ENCODE measurements at regions not wholly inside any gene's neighbourhood (a gene's known extent, or its start where the extent isn't known, plus 50 kb on each side); places are given as distances from the start of the nearest gene placed in this dataset.

- TF ChIP-seq POLR2AphosphoS5 (IDR thresholded peaks at IDR 0.05; ENCODE audit: low read depth, low read length) (no peak), RBFOX2 (IDR thresholded peaks at IDR 0.05; ENCODE audit: low read depth, low read length) (no peak), EZH2 (conservative IDR thresholded peaks at IDR 0.05; ENCODE audit: low read depth, low read length) (no peak), ZFP90 (CRISPR knock-in tag; IDR thresholded peaks at IDR 0.05; ENCODE audit: borderline replicate concordance) (no peak), ZKSCAN1 (IDR thresholded peaks at IDR 0.05; ENCODE audit: low read length) (no peak), ZNF264 (CRISPR knock-in tag; IDR thresholded peaks at IDR 0.05) (no peak), HNRNPH1 (optimal IDR thresholded peaks at IDR 0.05; ENCODE audit: low read depth, low read length) (no peak), PHF8 (CRISPR knock-in tag; IDR thresholded peaks at IDR 0.05) (no peak), ZZZ3 (CRISPR knock-in tag; IDR thresholded peaks at IDR 0.05; ENCODE audit: borderline replicate concordance) (no peak), ATF1 (CRISPR knock-in tag; IDR thresholded peaks at IDR 0.05) (no peak), ZC3H4 (CRISPR knock-in tag; IDR thresholded peaks at IDR 0.05; ENCODE audit: borderline replicate concordance) (no peak), ZBTB10 (CRISPR knock-in tag; IDR thresholded peaks at IDR 0.05; ENCODE audit: borderline replicate concordance) (no peak)
These were observed 370.4 kb upstream of the CDIN1 start for GRCh38 chr15:36208868-36209582.

Measured in HepG2 (cell line).